Cardiac septum (tissue), 1 donor: ENCODE measurements at regions not wholly inside any gene's neighbourhood (a gene's known extent, or its start where the extent isn't known, plus 50 kb on each side); places are given as distances from the start of the nearest gene placed in this dataset.
"Not testable (repeated sequence)": the region's sequence is repeated elsewhere in the genome, so short reads cannot be mapped to it uniquely, and the experiment has no call there.

Experiments
- DNase-seq: peaks from one replicate; pipeline ENCODE4 v3.0.0-alpha.2; 2020; ENCODE audit warnings: low spot score
- intact Hi-C: fragments of 100-400 bp; cut with DNase I; formaldehyde crosslinking; loops from one replicate; pipeline ENCODE4 v1.14.0; 2022
- donor health status: DM: no; HTN: no; CAD: no.

DNA sequence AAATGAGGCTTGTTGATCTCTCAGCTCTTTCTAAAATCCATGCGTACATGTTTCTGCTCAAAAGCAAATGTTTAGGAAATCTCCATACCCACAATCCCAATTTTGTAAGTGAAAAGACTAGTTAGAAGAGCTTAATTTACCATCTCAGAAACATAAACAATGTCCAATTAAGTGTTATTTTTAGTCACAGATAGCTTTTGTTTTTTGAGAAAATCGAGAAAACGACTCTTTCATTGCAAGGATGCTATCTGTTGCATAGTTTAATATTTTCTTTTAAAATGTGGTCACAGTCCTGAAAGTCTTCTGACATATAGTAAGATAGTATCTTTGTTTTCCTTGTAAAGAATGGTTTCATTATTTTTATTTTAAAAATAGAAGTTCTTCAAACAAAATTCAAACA lies 338.0 kb upstream of the DAB2 start:
- intact Hi-C loops, result loop anchor here (5.0 kb wide), 1 partner anchor 130 kb away; no protein-coding TSS in a partner anchor
- DNase-seq, result no peak

DNA sequence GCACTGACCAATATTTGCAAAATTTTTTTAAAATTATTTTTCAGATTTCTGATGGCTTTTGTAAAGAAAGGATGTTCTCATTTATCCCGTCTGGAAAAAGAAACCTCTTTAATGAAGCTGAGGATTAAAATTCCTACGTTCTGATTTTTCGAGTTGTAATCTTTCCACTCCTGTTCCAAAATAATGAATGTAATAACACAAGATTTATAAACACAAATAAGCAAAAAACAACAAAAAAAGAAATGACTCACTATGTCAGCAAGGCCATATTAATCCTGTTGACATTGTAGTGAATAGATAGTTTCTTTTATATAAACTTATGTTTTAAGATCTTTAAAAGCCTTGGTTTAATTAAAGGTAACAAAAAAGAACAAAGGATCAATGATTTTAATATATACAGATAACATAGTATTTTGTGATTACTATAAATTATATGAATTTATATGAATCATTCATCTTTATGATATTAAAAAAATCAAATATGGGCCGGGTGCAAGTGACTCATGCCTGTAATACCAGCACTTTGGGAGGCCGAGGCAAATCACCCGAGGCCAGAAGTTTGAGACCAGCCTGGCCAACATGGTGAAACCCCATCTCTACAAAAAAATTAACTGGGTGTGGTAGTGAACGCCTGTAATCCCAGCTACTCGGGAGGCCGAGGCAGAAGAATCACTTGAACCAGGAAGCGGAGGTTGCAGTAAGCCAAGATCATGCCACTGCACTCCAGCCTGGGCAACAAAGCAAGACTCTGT lies 336.6 kb upstream of the DAB2 start:
- intact Hi-C loops, result loop anchor here (5.0 kb wide), 1 partner anchor 131 kb away; no protein-coding TSS in a partner anchor
- no peak for DNase-seq

DNA sequence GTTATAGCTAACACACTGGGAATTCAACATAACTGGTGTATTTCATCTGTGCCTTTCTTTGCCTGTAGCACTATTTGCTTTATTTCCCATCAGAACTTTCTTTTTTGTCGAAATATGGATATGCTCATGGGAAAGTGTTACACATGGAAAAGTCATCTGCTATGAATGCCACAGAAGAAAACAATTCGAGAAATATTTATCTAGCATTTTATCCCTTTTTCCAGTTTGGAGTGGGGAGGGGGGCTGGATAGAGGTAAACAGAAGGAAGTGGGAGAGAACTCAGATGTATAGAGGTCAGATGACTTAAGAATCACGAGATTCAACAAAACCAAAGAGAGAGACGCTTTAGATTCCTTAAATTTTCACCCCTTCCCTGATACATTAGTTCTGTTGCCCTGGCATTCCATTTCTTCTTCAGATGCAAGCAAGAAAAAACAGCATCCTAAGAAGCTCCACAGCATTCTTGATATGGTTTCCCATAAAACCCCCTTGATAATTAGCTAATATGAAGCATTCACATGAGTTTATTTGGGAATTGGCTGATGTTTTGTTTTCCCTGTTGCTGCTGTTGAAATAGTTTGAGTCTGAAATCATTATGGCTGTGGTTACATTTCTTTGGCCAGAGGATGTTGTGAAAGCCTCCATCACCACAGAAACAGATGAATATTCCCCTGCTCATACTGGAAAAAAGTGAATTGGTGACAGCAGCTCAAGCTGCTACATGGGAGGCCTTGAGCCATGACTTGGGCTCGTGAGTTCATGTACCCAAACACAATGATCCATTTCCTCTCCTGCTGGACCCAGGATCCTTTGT lies 335.8 kb upstream of the DAB2 start:
- intact Hi-C loops, result loop anchor here (5.0 kb wide), 1 partner anchor 132 kb away; no protein-coding TSS in a partner anchor
- no peak for DNase-seq

DNA sequence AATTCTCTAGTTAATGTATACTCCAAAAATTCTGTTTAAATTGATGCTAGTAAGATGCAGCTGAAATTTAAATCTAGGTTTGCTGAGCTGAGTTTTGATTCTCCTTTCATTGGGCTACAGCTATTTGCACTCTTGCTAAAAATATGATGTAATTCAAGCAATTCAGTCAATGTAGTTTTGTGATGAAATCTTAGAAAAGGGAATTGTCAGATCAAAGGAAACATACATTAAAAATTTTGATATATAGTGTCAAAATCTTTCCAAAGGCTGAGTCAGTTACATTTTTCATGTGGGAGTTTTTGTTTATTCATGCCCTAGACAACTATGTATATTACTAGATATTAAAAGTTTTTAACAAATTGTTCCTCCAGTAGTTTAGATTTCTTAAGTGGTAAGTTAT lies 334.9 kb upstream of the DAB2 start:
- no peak for DNase-seq
- intact Hi-C loops, result loop anchor here (5.0 kb wide), 1 partner anchor 133 kb away; no protein-coding TSS in a partner anchor

DNA sequence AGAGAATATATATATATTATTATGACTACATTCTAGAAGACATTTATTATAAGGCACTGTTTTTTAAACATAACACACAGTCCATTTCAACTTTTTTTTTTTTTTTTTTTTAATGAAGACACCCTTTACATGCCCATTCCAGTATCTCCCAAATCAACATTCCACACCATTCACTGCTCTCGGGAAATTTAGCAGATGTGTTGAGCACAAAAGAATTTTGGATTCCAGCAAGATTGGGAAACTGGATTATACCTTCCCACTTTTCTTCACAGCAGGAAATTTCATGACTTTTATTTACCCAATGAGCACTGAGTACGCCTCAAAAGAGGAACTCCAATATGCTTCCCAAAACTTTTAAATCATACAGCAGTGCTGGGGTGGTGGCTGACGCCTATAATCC lies 333.6 kb upstream of the DAB2 start:
- intact Hi-C loops, result no loop called here
- DNase-seq, result no peak

DNA sequence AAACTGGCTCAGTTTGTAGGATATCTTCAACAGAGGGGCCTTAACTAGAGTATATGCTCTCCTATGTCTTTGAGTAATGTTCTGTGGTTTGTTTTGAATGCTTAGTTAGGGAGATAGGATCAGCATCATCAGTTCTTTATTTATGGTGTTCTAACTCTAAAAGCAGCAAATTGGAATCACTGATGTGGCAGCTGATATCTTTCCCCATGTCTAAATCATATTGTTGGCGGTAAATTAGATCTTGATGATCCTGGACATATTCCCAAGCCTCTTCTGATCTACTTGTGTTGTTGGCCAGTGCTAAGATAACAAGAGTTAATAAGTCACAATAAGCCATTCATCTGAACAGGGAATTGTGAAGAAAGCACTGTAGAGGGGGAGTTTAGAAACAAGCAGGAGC lies 332.4 kb upstream of the DAB2 start:
- intact Hi-C loops, result no loop called here
- DNase-seq, result no peak

DNA sequence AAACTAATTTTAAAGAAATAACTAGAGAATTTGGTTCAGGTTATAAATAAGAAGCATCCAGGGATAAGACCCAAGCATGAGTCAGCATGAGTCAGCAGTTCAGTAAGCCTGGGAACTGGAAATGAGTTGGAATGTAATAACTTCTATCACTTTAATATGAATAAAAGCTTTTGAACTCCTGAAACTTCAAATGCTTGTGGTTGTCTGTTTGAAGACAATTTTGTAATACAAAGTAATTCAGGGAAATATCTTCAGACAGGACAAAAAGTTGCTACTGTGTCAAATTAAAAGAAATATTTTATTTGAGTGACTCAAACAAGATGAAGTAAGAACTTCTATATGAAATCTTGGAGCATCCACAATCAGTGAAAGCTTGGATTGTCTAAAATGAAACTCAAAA lies 331.2 kb upstream of the DAB2 start:
- no peak for DNase-seq
- intact Hi-C loops, result no loop called here

DNA sequence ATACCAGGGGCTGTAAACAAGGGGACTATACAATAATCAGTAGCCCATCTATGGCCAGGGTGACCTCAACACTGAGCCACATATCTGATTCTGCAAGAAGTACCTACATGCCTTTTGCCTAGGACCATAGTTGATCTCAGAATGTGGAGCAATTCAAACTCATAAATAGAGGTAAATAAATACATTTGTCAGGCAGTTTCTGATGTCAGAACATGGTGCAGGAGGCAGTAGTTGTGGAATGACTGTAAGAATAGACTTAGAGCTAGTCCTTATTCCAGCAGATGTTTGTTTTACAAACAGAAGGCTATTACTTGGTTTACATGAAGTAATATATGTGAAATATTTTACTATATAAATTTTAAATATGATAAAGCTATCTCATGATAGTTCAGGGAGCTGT lies 330.7 kb upstream of the DAB2 start:
- intact Hi-C loops, result no loop called here
- no peak for DNase-seq

DNA sequence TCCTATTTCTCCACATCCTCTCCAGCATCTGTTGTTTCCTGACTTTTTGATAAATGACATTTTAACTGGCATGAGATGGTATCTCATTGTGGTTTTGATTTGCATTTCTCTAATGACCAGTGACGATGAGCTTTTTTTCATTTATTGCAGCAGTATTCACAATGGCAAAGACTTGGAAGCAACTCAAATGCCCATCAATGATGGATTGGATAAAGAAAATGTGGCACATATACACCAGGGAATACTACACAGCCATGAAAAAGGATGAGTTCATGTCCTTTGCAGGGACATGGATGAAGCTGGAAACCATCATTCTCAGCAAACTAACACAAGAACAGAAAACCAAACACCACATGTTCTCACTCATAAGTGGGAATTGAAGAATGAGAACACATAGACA lies 329.0 kb upstream of the DAB2 start:
- DNase-seq, intact Hi-C loops: not testable (repeated sequence)

DNA sequence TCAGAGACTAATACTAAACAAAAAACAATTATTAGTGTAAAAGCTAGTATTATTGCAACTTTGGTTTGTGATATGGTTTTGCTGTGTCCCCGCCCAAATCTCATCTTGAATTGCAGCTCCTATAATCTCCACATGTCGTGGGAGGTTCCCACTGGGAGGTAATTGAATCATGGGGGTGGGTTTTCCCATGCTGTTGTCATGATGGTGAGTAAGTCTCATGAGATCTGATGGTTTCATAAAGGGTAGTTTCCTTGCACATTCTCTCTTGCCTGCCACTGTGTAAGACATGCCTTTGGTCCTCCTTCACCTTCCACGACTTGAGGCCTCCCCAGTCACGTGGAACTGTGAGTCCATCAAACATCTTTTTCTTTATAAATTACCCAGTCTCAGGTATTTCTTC lies 325.9 kb upstream of the DAB2 start:
- no peak for DNase-seq
- intact Hi-C loops, result no loop called here

DNA sequence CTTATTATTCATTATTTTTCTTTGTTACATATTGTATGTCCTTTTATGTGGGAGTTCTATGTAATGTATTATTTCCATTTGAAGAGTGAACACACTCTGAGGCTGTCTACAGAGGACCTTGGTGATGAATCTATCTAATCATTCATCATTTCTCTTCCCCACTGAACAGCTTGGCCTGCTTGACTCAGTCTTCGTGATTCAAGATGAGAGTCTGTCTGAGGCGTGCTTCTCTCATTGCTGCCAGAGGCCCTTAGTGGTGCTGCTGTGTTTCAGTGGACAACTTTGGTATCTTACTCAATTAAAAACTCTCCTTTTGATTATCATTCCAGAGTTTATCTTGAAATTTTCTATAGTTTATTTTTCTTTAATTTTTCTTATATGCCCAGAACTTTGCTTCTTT lies 318.1 kb upstream of the DAB2 start:
- intact Hi-C loops, result no loop called here
- no peak for DNase-seq

DNA sequence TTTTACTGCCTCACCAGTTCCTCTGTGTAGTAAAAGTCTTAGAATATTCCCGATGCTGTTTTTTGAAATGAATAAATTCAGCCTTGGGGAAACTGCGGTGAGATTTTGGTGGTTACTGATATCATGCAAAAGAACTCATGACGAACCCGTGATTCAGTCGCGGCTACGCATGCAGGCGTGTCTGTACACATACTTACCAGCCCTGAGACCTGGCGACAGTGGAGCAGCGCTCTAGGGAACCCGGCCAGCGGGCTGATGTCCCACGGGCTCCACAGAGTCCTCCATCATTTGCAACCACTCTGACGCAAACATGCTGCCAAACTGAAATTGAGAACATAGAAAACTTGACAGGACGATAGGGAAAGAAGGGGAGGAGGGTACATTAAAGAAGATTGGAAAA lies 315.6 kb upstream of the DAB2 start:
- DNase-seq, result no peak
- intact Hi-C loops, result no loop called here

DNA sequence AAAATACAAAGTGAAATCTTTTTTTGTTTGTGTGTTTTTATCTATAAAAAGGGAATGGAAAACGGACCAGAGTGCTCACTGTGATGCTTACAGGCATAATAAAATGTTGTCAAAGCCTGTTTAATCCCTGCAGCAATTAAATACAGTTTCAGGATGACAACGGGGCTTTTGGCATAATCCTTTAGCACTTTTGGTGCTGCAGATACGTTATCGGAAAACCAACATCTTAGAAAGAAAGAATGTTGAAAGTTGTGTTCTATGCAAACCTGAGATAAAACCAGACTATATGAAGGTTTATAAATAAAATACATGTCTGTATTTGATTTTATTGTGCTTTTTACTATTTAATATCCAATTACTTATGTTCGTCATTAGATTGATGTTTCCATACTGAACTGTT lies 307.4 kb upstream of the DAB2 start:
- no peak for DNase-seq
- intact Hi-C loops, result no loop called here

DNA sequence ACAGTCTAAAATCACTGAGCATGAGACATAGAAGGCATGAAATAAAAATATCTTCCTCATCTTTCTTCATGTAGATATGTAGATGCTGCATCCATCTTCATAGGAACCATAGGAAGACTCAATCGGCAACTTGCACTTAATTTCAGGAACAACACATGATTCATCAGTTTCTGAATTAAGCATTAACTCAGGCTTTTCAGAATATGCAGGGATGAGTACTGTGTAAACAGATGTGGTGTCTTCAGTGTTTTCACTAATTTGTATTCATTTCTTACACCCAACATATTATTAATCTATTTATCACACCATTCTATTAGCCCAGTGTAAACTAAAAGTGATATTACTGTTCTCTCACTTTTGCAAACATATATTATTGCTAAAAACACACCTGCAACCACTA lies 305.9 kb upstream of the DAB2 start:
- intact Hi-C loops, result no loop called here
- DNase-seq, result no peak

DNA sequence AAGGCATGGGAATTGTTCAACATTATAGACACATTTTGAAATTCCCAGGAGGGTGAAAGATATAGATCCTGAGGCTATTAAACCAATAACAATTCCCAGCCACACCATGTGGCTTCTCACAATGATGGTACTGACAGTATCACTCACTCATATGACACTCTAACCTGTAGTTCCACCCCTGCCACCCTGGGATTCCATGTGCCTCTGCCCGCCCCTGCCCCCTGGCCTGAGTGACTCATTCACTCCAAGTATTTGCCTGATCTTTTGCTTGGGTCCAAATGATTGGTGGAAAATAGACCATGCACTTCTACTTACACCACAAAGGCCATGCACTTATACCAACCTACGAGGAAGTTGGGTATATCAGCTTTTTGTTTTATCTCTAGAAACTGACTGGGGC lies 305.2 kb upstream of the DAB2 start:
- DNase-seq, result no peak
- intact Hi-C loops, result no loop called here

DNA sequence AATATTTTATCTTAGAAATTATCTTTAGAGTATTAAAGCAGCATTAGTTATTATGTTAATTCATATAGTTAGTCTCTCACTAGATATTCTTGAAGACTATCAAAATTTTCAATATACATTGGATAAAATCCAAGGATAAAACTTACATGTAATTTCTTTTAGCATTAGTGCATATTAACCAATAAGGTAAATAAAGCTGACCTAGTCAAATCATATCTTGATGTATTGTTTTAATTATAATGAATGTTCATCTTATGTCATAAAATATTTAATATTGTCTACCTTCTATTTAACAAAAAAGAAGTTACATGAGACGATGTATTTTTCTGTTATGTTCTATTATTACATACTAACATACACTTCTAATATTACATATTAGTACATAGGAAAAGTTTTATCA lies 301.7 kb upstream of the DAB2 start:
- intact Hi-C loops, result no loop called here
- no peak for DNase-seq

DNA sequence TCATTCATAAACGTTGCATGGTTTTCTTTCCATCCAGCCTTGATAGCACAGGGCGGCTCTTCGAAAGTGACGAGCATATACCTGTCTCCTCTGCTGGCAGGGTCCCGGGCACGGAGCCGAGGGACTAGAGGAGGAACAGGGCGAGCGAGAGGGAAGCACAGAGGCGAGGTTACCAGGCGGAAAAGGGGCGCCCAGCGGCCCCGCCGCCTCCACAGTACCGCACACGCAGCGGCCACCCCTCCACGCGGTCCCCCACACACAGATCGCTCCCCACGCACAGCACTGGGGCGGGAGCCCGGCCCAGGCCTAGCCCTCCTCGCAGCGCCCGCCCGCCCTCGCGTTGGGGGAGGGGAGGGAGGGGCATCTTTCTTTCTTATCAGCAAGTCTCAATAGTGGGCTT lies 296.6 kb upstream of the DAB2 start:
- intact Hi-C loops, result no loop called here

DNA sequence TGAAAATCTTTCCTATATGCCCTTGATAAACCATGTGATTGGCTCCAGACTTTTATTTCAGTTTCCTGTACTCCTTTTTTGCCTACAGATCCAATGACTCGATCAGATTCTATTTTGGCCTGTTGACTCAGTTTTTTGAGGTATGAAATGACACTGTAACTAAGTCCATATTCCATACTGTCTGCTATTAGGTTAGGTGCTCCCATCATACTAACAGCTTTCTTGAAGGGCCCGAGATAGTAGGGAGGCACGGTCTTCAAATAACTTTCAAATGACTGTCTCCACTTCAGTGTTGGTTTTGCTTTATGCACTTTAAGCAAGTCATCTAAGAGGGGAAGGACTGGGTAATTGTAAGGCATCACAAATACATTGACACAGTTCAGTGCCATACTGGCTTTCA lies 295.4 kb upstream of the DAB2 start:
- intact Hi-C loops, result no loop called here
- DNase-seq, result no peak

More for the DNA sequence above, 296.6 kb upstream of the DAB2 start:
- no peak for DNase-seq

DNA sequence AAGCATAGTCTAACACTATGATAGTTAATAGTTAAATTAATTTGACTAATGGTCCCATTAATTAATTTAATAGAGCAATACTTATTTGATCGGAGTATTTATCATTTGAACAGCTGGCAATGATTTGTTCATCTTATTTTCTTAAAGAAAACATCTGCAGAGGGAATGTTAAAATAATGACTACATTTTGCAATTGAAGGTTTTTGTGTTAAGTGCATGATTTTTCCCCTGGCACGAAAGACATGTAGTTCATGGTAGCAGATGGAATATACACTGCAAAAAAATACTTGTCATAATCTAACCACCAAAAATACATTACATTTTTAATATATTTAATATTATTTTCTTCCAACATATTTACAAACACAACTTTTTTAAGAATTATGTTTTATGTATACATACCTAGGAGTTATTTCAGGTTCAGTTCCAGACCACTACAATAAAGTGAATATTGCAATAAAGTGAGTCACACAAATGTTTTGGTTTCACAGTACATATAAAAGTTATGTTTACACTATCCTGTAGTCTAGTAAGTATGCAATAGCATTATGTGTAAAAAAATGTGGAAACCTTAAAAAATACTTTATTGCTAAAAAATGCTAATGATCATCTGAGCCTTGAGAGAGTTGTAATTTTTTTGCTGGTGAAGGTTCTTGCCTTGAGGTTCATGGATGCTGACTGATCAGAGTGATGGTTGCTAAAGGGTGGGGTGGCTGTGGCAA lies 292.6 kb upstream of the DAB2 start:
- DNase-seq, result no peak
- intact Hi-C loops, result loop anchor here (10.0 kb wide), 1 partner anchor 1017 kb away; no protein-coding TSS in a partner anchor

DNA sequence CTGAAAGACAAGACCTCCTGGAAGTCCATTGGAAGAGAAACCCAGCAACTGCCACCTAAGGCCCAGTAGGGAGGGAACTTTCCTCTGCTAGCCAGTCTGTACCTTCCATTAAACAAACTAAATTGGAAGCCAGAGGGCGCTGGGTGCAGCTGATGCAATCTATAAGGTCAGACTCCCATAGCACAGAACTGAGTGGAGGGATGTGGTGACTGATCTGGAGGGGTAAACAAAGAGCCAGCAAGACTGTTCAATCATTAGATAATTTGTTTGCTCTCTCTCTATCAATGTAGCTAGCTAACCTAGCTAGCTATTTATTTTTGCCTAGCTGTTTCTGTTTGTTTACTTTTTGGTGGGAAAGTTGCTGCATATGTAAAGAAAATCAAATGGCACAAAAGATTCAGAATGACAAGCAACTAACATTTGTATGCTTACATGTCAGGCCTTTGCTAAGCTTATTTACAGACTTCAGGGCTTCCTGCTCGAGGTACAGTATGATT lies 291.8 kb upstream of the DAB2 start:
- DNase-seq, result no peak
- intact Hi-C loops, result loop anchor here (10.0 kb wide), 1 partner anchor 1018 kb away; no protein-coding TSS in a partner anchor
